H9 (cell line): ENCODE measurements at regions not wholly inside any gene's neighbourhood (a gene's known extent, or its start where the extent isn't known, plus 50 kb on each side); places are given as distances from the start of the nearest gene placed in this dataset.

Source experiments
- DNase-seq: peaks from one replicate; pipeline ENCODE4 v3.0.0-alpha.2; 2017
- H2AFZ ChIP-seq: one replicate; pipeline ENCODE4 v1.6.1; 2013; ENCODE audit warnings: mild to moderate bottlenecking, low read length, control low read depth, moderate library complexity
- H2AK5ac ChIP-seq: 2 replicates; pipeline ENCODE4 v1.6.1; 2013; ENCODE audit warnings: low read length, control low read depth, mixed read lengths; ENCODE audit not compliant: insufficient read length
- H2BK120ac ChIP-seq: one replicate; pipeline ENCODE4 v1.6.1; 2013; ENCODE audit warnings: low read depth, mild to moderate bottlenecking, low read length, control low read depth, inconsistent platforms; ENCODE audit not compliant: poor library complexity, severe bottlenecking
- H2BK12ac ChIP-seq: 2 replicates; pipeline ENCODE4 v1.6.1; 2013; ENCODE audit warnings: low read length, control low read depth, mixed read lengths, low read depth; ENCODE audit not compliant: insufficient read length
- H2BK15ac ChIP-seq: 2 replicates; pipeline ENCODE4 v1.6.1; 2013; ENCODE audit warnings: low read depth, low read length, control low read depth
- H2BK20ac ChIP-seq: one replicate; pipeline ENCODE4 v1.6.1; 2013; ENCODE audit warnings: low read depth, mild to moderate bottlenecking, low read length, control low read depth, inconsistent platforms; ENCODE audit not compliant: poor library complexity, severe bottlenecking
- H2BK5ac ChIP-seq: 2 replicates; pipeline ENCODE4 v1.6.1; 2013; ENCODE audit warnings: low read length, control low read depth, mixed read lengths; ENCODE audit not compliant: insufficient read length
- H3K14ac ChIP-seq: 2 replicates; pipeline ENCODE4 v1.6.1; 2013; ENCODE audit warnings: low read length, control low read depth; ENCODE audit not compliant: insufficient read depth
- H3K18ac ChIP-seq: 2 replicates; pipeline ENCODE4 v1.6.1; 2013; ENCODE audit warnings: low read depth, mild to moderate bottlenecking, mixed read lengths, low read length, control low read depth; ENCODE audit not compliant: insufficient read length
- H3K23ac ChIP-seq: 2 replicates; pipeline ENCODE4 v1.6.1; 2013; ENCODE audit warnings: low read length, control low read depth, mixed read lengths, low read depth; ENCODE audit not compliant: insufficient read length
- H3K23me2 ChIP-seq: 2 replicates; pipeline ENCODE4 v1.6.1; 2013; ENCODE audit warnings: low read depth, mild to moderate bottlenecking, mixed read lengths, low read length, control low read depth; ENCODE audit not compliant: insufficient read length, poor library complexity, severe bottlenecking
- H3K27ac ChIP-seq: 2 replicates; pipeline ENCODE4 v1.5.1; 2013; ENCODE audit warnings: low read length, control low read depth, mixed read lengths, low read depth; ENCODE audit not compliant: insufficient read length
- H3K27me3 ChIP-seq: 2 replicates; pipeline ENCODE4 v1.6.1; 2013; ENCODE audit warnings: low read length, control low read depth, inconsistent platforms; ENCODE audit not compliant: insufficient read depth
- H3K4ac ChIP-seq: 2 replicates; pipeline ENCODE4 v1.6.1; 2013; ENCODE audit warnings: low read depth, mild to moderate bottlenecking, control low read depth, inconsistent platforms, low read length, moderate library complexity
- H3K4me1 ChIP-seq: 2 replicates; pipeline ENCODE4 v1.6.1; 2013; ENCODE audit warnings: low read length, control low read depth, inconsistent platforms; ENCODE audit not compliant: insufficient read depth
- H3K4me2 ChIP-seq: 2 replicates; pipeline ENCODE4 v1.6.1; 2013; ENCODE audit warnings: low read length, control low read depth, mixed read lengths; ENCODE audit not compliant: insufficient read length, insufficient read depth
- H3K56ac ChIP-seq: 2 replicates; pipeline ENCODE4 v1.6.1; 2013; ENCODE audit warnings: low read depth, mild to moderate bottlenecking, mixed read lengths, low read length, control low read depth; ENCODE audit not compliant: insufficient read length
- H3K79me1 ChIP-seq: 2 replicates; pipeline ENCODE4 v1.6.1; 2013; ENCODE audit warnings: low read depth, mild to moderate bottlenecking, moderate library complexity, low read length, control low read depth, inconsistent platforms; ENCODE audit not compliant: insufficient read depth, poor library complexity, severe bottlenecking
- H3K79me2 ChIP-seq: 2 replicates; pipeline ENCODE4 v1.6.1; 2013; ENCODE audit warnings: low read length, control low read depth, inconsistent platforms; ENCODE audit not compliant: insufficient read depth
- H3K9ac ChIP-seq: 2 replicates; pipeline ENCODE4 v1.6.1; 2013; ENCODE audit warnings: low read length, control low read depth, mixed read lengths; ENCODE audit not compliant: insufficient read length; ENCODE audit errors: extremely low read depth
- H3K9me3 ChIP-seq: one replicate; pipeline ENCODE4 v1.6.1; 2013; ENCODE audit warnings: low read depth, low read length, inconsistent platforms; ENCODE audit not compliant: control insufficient read depth
- H3T11ph ChIP-seq: one replicate; pipeline ENCODE4 v1.6.1; 2013; ENCODE audit warnings: mild to moderate bottlenecking, low read length, control low read depth, inconsistent platforms
- H4K20me1 ChIP-seq: one replicate; pipeline ENCODE4 v1.6.1; 2013; ENCODE audit not compliant: control insufficient read depth, insufficient read length, insufficient read depth
- H4K5ac ChIP-seq: 2 replicates; pipeline ENCODE4 v1.6.1; 2013; ENCODE audit warnings: low read depth, mild to moderate bottlenecking, mixed read lengths, low read length, control low read depth; ENCODE audit not compliant: insufficient read length
- H4K8ac ChIP-seq: replicated peaks from 2 replicates; pipeline ENCODE4 v1.6.1; 2013; ENCODE audit warnings: low read length, control low read depth, mixed read lengths, low read depth; ENCODE audit not compliant: insufficient read length
- H4K91ac ChIP-seq: 2 replicates; pipeline ENCODE4 v1.6.1; 2013; ENCODE audit warnings: low read depth, mild to moderate bottlenecking, moderate library complexity, mixed read lengths, low read length, control low read depth; ENCODE audit not compliant: insufficient read length
- H3K27ac Mint-ChIP-seq, 3 experiments: 2 replicates in 2 of 3; 3 replicates in 1 of 3; pipeline ENCODE4 v1.8.0; 2020 to 2021; ENCODE audit warnings: mixed read lengths in 3 of 3, mild to moderate bottlenecking in 1 of 3, moderate library complexity in 1 of 3
- H3K27me3 Mint-ChIP-seq: 2 replicates; pipeline ENCODE4 v1.8.0; 2021; ENCODE audit warnings: low read depth, mild to moderate bottlenecking, moderate library complexity, mixed read lengths
- H3K36me3 Mint-ChIP-seq, 3 experiments: 2 replicates in 2 of 3; 3 replicates in 1 of 3; pipeline ENCODE4 v1.8.0; 2020 to 2021; ENCODE audit warnings: low read depth in 3 of 3, mixed read lengths in 3 of 3; ENCODE audit not compliant: insufficient read depth in 1 of 3
- H3K4me1 Mint-ChIP-seq, 2 experiments: 2 replicates each; pipeline ENCODE4 v1.8.0; 2020; ENCODE audit warnings: mixed read lengths in 2 of 2
- H3K4me3 Mint-ChIP-seq, 2 experiments: 2 replicates in 1 of 2; 3 replicates in 1 of 2; pipeline ENCODE4 v1.8.0; 2020 to 2021; ENCODE audit warnings: mild to moderate bottlenecking in 2 of 2, mixed read lengths in 2 of 2, moderate library complexity in 1 of 2
- H3K9me3 Mint-ChIP-seq, 2 experiments: 2 replicates in 1 of 2; 3 replicates in 1 of 2; pipeline ENCODE4 v1.8.0; 2020; ENCODE audit warnings: mild to moderate bottlenecking in 2 of 2, mixed read lengths in 2 of 2, moderate library complexity in 1 of 2
- WGBS: extraction: QIAGEN DNeasy Blood & Tissue Kit; methylation state at CpG from one replicate; pipeline ENCODE4 v1.1.7; 2013; ENCODE audit warnings: missing lambda C conversion rate, low lambda C conversion rate, mixed read lengths; ENCODE audit not compliant: insufficient read length; ENCODE audit errors: extremely low coverage; 5-methylcytosine and 5-hydroxymethylcytosine counted together
- TF ChIP-seq, protein P1 (sequence below): fragments of 200-600 bp; sonication (generic); conservative IDR thresholded peaks from 3 replicates; pipeline ENCODE4 v1.8.0; 2021; ENCODE audit warnings: antibody characterized with exemption, mild to moderate bottlenecking

DNA sequence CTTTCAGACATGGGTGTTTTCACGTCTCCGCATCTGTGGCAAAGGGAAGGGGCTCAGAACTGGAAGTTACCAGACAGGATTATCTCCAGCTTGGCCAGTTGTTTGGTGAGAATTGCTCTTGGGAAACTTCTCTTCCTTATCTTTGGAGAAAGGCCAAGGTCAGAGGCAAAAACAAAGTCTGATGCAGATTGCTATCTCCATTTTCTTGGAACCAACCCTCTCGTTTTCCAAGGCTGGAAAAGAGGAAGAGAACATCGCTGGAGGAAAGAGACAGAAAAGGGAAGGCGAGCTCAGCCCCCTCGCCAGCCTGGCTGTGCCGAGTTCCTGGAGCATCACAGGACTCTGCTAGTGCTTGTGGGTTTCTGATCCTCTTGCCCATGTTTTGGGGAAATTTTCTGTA lies 396.8 kb upstream of the SHH start:
- no peak overlapping the region for H3K27ac ChIP-seq
- H4K20me1 ChIP-seq: no peaks in the 10 kb centered on the region
- H3K9me3 ChIP-seq: no peaks in the 10 kb centered on the region
- H3K4me2 ChIP-seq: no peak overlapping the region
- peaks cover 0 to 2% of the 10 kb centered on the region in 2 experiments; a peak in 1 of 4 replicates for H3K4me1 Mint-ChIP-seq
- no peak overlapping the region for H3T11ph ChIP-seq
- H2BK20ac ChIP-seq: no peak overlapping the region
- no peak overlapping the region for H2AK5ac ChIP-seq
- no peaks in the 10 kb centered on the region for H3K9me3 Mint-ChIP-seq
- no peak overlapping the region for H3K9ac ChIP-seq
- no peak overlapping the region for H3K14ac ChIP-seq
- TF ChIP-seq, protein P1, sequence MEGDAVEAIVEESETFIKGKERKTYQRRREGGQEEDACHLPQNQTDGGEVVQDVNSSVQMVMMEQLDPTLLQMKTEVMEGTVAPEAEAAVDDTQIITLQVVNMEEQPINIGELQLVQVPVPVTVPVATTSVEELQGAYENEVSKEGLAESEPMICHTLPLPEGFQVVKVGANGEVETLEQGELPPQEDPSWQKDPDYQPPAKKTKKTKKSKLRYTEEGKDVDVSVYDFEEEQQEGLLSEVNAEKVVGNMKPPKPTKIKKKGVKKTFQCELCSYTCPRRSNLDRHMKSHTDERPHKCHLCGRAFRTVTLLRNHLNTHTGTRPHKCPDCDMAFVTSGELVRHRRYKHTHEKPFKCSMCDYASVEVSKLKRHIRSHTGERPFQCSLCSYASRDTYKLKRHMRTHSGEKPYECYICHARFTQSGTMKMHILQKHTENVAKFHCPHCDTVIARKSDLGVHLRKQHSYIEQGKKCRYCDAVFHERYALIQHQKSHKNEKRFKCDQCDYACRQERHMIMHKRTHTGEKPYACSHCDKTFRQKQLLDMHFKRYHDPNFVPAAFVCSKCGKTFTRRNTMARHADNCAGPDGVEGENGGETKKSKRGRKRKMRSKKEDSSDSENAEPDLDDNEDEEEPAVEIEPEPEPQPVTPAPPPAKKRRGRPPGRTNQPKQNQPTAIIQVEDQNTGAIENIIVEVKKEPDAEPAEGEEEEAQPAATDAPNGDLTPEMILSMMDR: no peak
- no peak overlapping the region for H4K91ac ChIP-seq
- H3K27me3 Mint-ChIP-seq: no peaks in the 10 kb centered on the region; the same call in 1 of the 2 replicates
- no peak overlapping the region for H2BK5ac ChIP-seq
- H2BK12ac ChIP-seq: no peak overlapping the region
- no peak overlapping the region for H3K4ac ChIP-seq
- no peak overlapping the region for H2AFZ ChIP-seq
- no CpG with 5 or more reads among the region's 7 CpGs for WGBS
- H3K56ac ChIP-seq: no peak overlapping the region
- DNase-seq: no peak
- no peak overlapping the region for H3K23ac ChIP-seq
- no peak overlapping the region for H2BK15ac ChIP-seq
- no peaks in the 10 kb centered on the region for H3K79me2 ChIP-seq
- H2BK120ac ChIP-seq: no peak overlapping the region
- no peak overlapping the region for H3K18ac ChIP-seq
- H3K23me2 ChIP-seq: no peaks in the 10 kb centered on the region
- no peak overlapping the region for H4K8ac ChIP-seq
- no peak overlapping the region for H4K5ac ChIP-seq
- H3K79me1 ChIP-seq: no peaks in the 10 kb centered on the region
- H3K36me3 Mint-ChIP-seq: no peaks in the 10 kb centered on the region
- no peaks in the 10 kb centered on the region for H3K27me3 ChIP-seq
- no peaks in the 10 kb centered on the region for H3K4me1 ChIP-seq
- H3K27ac Mint-ChIP-seq: no peak overlapping the region
- H3K4me3 Mint-ChIP-seq: no peak overlapping the region
